ENCODE measurements at regions not wholly inside any gene's neighbourhood (a gene's known extent, or its start where the extent isn't known, plus 50 kb on each side); places are given as distances from the start of the nearest gene placed in this dataset.

- TF ChIP-seq EZH2 (IDR thresholded peaks at IDR 0.05; ENCODE audit: borderline replicate concordance, low read length) (no peak), CTCF (IDR thresholded peaks at IDR 0.05; ENCODE audit: low read length) (no peak)
Observed at GRCh38 chr5:5902678-5903646, 475.4 kb downstream of the MED10 start.
